ENCODE measurements at regions not wholly inside any gene's neighbourhood (a gene's known extent, or its start where the extent isn't known, plus 50 kb on each side); places are given as distances from the start of the nearest gene placed in this dataset.

DNA sequence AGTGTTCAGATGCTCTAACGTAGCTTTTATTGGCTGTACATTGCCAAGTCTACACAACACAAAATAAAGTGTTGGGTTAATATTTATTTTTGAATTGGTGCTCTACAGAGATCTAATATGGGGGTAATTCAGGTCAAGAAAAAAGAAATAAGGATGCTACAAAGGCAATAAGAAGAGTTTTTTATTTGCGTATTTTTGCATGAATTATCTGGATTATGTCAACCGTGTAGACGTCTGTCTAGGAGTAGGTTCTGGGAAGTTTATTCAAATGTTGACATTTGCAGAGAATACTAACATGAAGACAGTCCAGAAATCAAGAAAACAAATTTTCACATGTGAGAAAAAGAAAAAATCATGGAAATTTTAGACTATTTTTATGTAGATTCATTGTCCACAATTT lies 876.7 kb upstream of the POU3F3 start:
- no peak for DNase-seq
- no peaks in the 10 kb centered on the region for H3K36me3 ChIP-seq
- no peak overlapping the region for H3K4me3 ChIP-seq
- no peaks in the 10 kb centered on the region; the same call in 1 of the 2 replicates for H3K9me3 ChIP-seq
- no peaks in the 10 kb centered on the region for H3K27me3 ChIP-seq

DNA sequence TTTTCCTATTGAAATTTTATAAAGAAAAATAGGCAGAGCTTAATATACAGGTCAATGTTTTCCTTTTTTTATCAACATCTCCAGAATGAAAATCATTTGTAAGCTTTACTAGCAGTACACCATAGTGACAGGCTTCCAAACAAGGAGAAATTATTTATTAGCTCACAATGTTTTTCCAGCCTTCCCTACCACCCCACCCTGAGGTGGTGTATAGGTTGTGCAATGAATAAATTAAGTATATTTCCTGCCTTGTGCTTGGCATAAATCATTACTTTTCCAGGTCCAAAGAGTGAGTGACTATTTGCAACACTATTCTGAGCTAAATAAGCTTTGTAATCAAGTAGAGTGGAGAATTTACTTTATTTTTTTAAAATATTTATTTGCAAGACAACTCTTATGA lies 876.2 kb upstream of the POU3F3 start:
- Histone ChIP-seq H3K4me3 (no peak overlapping the region), H3K36me3 (no peaks in the 10 kb centered on the region), H3K9me3 (no peaks in the 10 kb centered on the region; the same call in 1 of the 2 replicates), H3K27me3 (no peaks in the 10 kb centered on the region)
- DNase-seq, result no peak

DNA sequence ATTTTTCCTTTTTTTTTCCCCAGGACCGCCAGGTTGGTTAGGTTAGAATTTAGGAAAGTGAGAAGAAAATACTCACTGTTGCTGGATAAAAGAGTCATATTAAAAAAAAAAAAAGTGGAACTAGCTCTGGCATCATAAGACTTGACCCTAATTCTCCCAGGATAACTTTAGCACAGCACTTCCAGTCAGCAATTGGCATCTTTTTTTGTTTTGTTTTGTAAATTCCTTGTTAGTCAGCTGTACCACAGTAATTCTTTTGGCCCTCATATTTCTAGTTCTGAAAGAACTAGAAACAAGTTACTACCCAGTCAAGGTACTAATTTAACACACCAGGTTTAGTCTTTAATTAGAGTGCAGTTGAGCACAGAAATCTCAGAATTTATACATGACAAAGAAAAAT lies 873.5 kb upstream of the POU3F3 start:
- Histone ChIP-seq H3K9me3 (no peaks in the 10 kb centered on the region; the same call in 1 of the 2 replicates), H3K4me3 (no peak overlapping the region), H3K27me3 (no peaks in the 10 kb centered on the region), H3K36me3 (no peaks in the 10 kb centered on the region)
- no peak for DNase-seq

DNA sequence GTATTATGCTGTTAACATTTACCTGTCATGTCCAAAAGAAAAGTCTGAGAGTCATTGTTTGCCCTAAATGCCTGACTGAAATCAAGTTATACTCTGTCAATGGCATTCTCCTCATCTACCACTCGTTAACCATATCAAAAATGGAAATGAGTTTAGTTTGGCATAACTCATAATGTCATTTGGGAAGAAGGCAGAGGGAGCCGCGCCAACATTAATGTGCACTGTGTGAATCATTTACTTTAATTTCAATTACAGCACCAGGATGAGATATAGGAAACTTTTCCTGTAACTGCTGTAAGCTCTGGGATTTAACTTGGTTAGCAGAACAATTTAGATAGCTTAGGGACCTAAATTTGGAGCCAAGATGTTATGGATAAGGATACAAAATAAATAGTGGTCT lies 871.2 kb upstream of the POU3F3 start:
- H3K4me3 ChIP-seq, result no peak overlapping the region
- no peak for DNase-seq
- H3K27me3 ChIP-seq, result no peaks in the 10 kb centered on the region
- no peaks in the 10 kb centered on the region for H3K36me3 ChIP-seq
- no peaks in the 10 kb centered on the region; the same call in 1 of the 2 replicates for H3K9me3 ChIP-seq

DNA sequence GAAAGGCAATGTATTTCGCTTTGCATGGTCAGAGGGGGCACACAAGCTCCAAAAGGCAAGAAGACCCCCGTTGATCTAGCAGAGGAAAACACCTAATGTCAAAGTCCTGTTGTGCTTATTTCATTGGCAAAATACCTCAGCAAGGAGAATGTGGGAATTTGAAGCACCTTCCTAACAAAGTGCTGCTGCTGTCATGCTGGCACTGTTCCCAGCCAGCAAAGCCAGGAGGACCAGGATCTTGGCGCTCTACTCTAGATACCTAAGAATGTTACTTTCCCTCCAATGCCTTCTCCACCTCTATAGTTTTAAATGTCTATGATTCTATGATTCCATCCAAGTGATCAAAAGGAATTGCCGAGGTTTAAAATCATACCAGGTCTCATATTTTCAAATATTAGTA lies 867.9 kb upstream of the POU3F3 start:
- Histone ChIP-seq H3K36me3 (no peaks in the 10 kb centered on the region), H3K27me3 (no peaks in the 10 kb centered on the region), H3K9me3 (no peaks in the 10 kb centered on the region), H3K4me3 (no peak overlapping the region)
- DNase-seq, result no peak

DNA sequence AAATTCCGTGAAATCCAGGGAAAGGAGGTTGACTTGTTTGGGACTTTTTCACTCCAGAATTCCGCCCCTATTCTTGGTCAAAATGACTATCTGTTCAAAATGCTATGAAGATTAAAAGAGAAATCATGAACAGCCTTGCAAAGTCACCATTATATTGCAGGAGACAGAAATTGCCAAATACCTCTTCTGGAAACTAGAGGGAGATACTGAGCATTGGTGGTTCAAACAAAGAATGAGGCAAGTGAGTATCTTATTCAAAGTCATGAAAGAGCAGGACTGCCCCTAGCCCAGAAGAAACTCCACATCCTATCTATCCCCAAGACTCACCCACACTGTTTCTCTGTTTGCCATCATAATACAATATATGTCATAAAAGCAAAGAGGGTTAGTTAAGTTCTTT lies 862.3 kb upstream of the POU3F3 start:
- Histone ChIP-seq H3K36me3 (no peaks in the 10 kb centered on the region), H3K4me3 (no peak overlapping the region), H3K9me3 (no peaks in the 10 kb centered on the region), H3K27me3 (no peaks in the 10 kb centered on the region)
- no peak for DNase-seq

DNA sequence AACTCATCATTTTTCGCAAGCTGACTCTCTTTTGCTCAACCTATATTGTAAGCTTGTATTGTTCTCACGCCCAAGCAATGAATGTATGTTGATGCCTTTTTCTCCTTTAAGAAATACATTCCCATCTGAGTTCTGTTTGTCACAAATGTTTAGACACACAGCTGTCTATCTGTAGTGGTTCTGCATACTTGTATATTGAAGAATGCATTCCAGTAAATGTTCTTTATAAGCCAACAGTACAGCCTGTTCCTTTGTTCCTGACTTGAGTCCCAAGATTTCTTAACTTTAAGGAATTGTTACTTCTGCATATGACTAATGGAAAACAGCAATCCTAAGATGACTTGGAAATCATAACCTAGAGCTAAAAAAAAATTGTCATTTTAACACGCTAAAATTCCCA lies 849.1 kb upstream of the POU3F3 start:
- H3K36me3 ChIP-seq, result no peaks in the 10 kb centered on the region
- H3K4me3 ChIP-seq, result no peak overlapping the region
- no peaks in the 10 kb centered on the region for H3K9me3 ChIP-seq
- H3K27me3 ChIP-seq, result no peaks in the 10 kb centered on the region
- no peak for DNase-seq

DNA sequence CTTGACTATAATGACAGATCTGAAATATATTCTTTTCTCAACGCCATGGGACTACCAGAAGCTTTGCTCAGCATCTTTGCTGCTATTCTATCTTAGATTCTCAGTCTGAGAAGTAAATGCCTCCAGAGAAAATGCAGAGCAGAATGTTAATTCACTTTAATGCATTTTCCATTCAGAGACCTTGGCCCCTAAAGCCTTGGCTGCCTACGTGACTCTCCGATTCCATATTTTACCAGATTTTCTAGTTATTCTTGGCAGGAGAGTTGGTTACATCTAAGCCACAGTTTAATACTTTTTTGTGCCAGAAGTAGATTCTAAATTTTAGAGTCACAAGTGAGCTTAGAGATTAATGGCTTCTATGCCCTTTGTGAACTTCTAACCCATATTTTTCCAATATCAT lies 837.1 kb upstream of the POU3F3 start:
- DNase-seq, result no peak
- Histone ChIP-seq H3K27me3 (no peaks in the 10 kb centered on the region), H3K36me3 (no peaks in the 10 kb centered on the region), H3K4me3 (no peak overlapping the region), H3K9me3 (no peaks in the 10 kb centered on the region)

DNA sequence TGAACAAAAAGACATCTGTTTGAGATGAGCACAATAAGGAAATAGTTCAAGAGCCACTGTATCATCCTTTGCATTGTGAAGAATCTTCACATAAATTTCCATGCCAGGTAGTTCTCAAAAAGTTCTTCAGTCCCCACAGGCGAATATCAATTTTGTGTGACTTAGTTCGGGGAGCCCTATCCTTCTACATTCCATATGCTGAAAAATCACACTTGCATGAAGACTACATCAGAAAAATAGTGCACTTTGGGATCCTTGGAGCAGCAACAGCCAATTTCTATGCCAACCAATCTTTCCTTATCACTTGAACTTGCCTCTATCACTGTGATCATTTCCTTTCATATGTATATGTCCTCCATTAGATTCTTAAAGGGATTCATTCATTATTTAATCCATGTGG lies 830.6 kb upstream of the POU3F3 start:
- Histone ChIP-seq H3K36me3 (no peaks in the 10 kb centered on the region), H3K27me3 (peaks cover 5% of the 10 kb centered on the region), H3K9me3 (no peaks in the 10 kb centered on the region), H3K4me3 (no peak overlapping the region)
- no peak for DNase-seq

DNA sequence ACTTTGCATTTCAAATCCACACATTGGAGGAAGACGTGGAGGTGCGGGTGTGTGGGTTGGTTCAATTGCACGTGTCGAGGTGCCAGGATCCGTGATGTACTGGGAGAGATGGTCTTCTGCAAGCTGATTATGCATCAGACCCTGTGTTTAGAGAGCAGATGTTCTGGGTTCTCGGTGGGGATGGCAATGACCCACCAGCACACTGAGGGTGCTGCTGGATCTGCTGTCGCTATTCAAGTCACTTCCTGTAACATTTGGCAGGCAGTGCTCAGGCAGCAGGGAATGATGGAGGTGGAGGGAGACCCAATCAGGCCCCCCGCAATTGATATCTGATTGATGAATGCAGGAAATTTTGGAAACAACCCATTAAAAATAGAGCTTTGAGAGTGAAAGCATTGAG lies 830.1 kb upstream of the POU3F3 start:
- Histone ChIP-seq H3K4me3 (no peak overlapping the region), H3K27me3 (peaks cover 5% of the 10 kb centered on the region), H3K36me3 (no peaks in the 10 kb centered on the region), H3K9me3 (no peaks in the 10 kb centered on the region)
- no peak for DNase-seq

DNA sequence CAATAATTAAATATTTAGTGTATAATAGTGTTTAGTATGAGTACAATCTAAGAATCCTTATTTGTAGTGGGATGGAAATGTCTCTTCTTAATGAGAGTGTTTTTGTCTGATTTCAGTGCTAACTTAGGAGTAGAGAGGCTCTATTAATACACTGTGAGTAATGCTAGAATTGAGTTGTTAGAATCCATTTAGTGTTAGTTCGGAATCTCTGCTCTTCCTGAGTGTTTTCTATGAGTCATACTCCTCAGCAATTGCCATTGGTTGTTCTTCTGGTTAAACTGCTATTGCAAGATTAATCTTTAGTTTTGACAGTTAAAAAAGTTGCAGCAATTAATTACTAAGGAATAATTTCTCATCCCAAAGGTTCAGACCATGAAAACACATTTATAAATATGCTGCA lies 828.6 kb upstream of the POU3F3 start:
- Histone ChIP-seq H3K27me3 (peaks cover 5% of the 10 kb centered on the region), H3K36me3 (no peaks in the 10 kb centered on the region), H3K9me3 (no peaks in the 10 kb centered on the region), H3K4me3 (no peak overlapping the region)
- no peak for DNase-seq

DNA sequence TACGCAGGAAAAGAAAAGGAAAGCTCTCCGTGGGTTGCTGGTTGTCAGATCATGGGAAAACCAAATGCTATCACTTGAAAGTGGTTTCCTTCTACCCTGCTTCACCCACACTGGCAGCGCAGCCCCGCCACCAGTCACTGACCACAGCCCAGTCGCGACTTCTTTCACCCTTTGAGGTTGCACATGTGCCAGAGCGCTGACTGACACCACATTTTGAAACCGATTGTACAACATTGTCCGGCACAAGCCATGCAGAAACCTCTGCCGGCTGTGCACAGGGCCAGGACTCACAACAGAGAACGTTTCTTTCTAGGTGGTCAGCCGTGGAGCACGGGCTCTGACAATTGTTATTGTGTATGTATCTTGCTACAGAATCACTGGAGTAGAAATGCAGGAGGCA lies 827.2 kb upstream of the POU3F3 start:
- peak; percentile 0 for DNase-seq
- H3K9me3 ChIP-seq, result no peaks in the 10 kb centered on the region
- H3K36me3 ChIP-seq, result no peaks in the 10 kb centered on the region
- H3K27me3 ChIP-seq, result peaks cover 5% of the 10 kb centered on the region
- no peak overlapping the region for H3K4me3 ChIP-seq

DNA sequence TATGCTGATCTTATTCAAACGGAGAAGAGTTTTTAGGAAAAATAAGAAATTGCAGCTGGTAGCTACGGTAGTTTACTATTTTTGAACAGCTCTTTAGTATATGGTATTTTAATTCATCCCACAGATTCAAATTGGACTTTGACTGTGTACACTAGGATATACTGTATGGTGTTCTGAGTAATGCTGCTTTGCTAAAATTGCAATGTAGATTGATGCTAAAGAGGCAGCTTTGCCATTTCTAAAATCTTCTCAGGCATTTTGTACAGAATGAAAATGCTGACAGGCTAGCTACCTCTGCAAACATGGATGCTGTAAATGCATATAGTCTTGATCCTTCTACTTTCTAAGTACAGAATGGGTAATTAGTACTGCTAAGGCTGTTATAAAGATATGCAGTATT lies 826.6 kb upstream of the POU3F3 start:
- H3K36me3 ChIP-seq, result no peaks in the 10 kb centered on the region
- H3K27me3 ChIP-seq, result peaks cover 5% of the 10 kb centered on the region
- H3K9me3 ChIP-seq, result no peaks in the 10 kb centered on the region
- DNase-seq, result no peak
- no peak overlapping the region for H3K4me3 ChIP-seq

DNA sequence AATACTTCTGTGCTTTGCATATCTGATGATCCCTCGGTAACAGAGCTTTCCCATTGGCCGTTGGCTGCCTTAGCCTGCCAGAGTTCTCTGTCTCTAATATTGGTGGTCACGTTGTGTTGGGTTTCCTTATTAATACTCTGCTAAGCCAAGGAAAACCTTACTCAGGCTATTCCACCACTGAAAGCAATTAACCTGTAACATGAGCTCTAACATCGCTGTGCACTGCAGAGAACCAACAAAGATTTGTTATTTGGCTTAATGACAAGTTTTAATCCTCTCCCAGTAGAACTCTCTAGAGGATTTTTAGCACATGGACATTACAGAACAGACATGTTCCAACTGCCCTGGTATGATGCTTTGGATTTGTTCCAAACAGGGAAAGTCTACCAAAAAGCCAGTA lies 825.9 kb upstream of the POU3F3 start:
- DNase-seq, result no peak
- H3K27me3 ChIP-seq, result peaks cover 5% of the 10 kb centered on the region
- no peak overlapping the region for H3K4me3 ChIP-seq
- H3K36me3 ChIP-seq, result no peaks in the 10 kb centered on the region
- H3K9me3 ChIP-seq, result no peaks in the 10 kb centered on the region

DNA sequence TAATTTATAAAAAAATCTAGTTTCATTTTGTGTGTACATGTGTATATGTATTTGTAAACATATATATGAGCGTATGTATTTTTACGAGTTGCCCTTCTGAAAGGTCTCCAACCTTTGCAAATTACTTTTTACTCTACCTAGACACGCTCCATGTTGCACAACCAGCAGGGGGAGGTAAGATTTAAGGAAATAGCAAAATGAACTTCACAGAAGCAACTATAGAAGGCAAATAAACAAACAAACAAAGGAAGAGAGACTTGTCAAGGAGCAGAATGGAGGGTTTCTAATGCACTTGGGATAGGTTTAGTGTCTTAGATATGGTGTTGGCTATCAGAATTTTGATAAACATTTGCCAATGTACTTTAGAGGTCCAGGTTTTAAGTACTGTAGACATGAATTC lies 820.5 kb upstream of the POU3F3 start:
- no peak for DNase-seq
- Histone ChIP-seq H3K4me3 (no peak overlapping the region), H3K36me3 (no peaks in the 10 kb centered on the region), H3K27me3 (no peaks in the 10 kb centered on the region), H3K9me3 (no peaks in the 10 kb centered on the region)

DNA sequence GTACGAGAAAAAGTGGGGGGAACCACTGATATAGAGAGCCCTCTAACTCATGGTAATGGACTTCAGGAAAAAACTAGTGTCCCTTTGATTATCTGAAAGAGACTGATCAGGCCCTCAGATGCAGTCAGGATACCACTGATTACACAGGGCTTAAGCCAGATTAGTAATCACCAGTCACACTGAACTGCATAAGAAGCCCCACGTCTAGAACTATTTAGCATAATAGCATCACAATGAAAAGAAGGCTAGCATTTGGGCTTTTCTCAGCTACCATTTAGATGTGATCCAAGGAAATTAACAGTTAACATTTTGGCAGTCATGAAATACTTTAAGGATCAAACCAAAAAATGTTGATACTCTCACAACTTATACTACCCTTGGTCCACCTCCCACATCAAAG lies 813.1 kb upstream of the POU3F3 start:
- H3K9me3 ChIP-seq, result no peaks in the 10 kb centered on the region
- no peaks in the 10 kb centered on the region for H3K36me3 ChIP-seq
- no peaks in the 10 kb centered on the region for H3K27me3 ChIP-seq
- no peak for DNase-seq
- no peak overlapping the region for H3K4me3 ChIP-seq

DNA sequence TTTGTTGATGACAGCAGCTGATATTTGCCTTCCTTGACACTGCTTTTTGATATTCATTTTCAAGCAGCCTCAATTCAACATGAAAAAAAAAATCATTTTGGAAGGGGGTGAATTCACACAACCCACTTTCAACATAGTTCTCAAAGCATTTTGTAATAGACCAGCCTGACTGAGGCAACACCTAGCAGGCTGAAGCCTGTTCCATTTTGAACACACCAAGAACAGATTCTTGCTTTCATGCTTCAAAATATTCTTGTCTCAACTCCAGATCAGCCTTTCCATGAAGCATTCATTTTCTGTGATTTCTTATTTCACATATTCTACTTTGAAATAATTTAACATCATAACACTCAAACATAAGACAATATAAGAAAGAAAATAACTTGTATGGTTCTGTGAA lies 812.6 kb upstream of the POU3F3 start:
- Histone ChIP-seq H3K9me3 (no peaks in the 10 kb centered on the region), H3K4me3 (no peak overlapping the region)
- no peak for DNase-seq

DNA sequence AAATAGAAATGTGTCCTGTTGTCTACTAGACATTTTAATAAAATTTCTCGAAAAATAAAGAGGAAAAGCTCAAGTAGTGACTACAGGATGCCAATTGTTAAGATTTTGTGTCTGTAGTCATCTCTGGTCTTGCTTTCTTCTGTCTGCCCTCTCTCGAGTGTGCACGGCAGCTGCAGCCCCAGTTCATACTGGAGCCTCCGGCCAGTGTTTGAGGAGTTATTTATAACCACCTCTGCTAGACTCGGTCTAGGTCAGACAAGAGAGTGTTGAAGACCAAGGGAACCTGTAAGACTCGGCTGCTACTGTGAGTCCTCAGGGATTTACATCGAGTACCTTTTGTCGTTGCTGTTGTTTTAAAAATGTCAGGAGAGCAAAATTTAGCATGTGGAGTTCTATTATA lies 810.1 kb upstream of the POU3F3 start:
- Histone ChIP-seq H3K4me3 (no peak overlapping the region), H3K9me3 (no peaks in the 10 kb centered on the region), H3K36me3 (no peaks in the 10 kb centered on the region), H3K27me3 (no peaks in the 10 kb centered on the region)
- DNase-seq, result no peak

More for the DNA sequence above, 812.6 kb upstream of the POU3F3 start:
- Histone ChIP-seq H3K27me3 (no peaks in the 10 kb centered on the region), H3K36me3 (no peaks in the 10 kb centered on the region)

DNA sequence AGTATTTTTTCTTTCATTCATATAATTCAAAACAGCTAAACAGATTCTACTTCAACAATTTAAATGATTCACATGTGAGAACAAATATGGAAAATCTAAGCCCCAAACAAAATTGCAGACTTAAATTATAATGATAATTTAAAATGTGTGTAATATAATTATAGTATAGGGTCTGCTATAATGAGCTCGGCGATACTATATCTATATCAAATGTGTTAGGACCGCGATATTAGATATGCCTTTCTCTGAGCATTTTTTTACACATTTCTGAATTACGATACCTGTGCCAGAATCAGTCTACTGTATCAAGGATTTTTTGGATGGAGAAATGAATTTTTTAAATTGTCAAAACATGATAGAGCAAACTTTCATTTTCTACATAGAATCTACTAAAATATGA lies 808.8 kb upstream of the POU3F3 start:
- no peak overlapping the region for H3K4me3 ChIP-seq
- no peaks in the 10 kb centered on the region for H3K9me3 ChIP-seq
- H3K36me3 ChIP-seq, result no peaks in the 10 kb centered on the region
- H3K27me3 ChIP-seq, result no peaks in the 10 kb centered on the region
- no peak for DNase-seq

Measured in MG63 (cell line).